Right atrium auricular region (tissue), 2 donors: ENCODE measurements at regions not wholly inside any gene's neighbourhood (a gene's known extent, or its start where the extent isn't known, plus 50 kb on each side); places are given as distances from the start of the nearest gene placed in this dataset.

ENCODE experiments used
- DNase-seq: peaks from one replicate; pipeline ENCODE4 v3.0.0-alpha.2; 2019; ENCODE audit warnings: low spot score
- H3K27ac ChIP-seq, 2 donors: fragments of 200-600 bp; sonication (generic); 1 replicate in 1 of 2; 2 replicates in 1 of 2; pipeline ENCODE4 v1.5.1; 2016 to 2019
- H3K27me3 ChIP-seq, 2 donors: fragments of 200-600 bp; sonication (generic); one replicate each; pipeline versions ENCODE4 v1.5.1 to v1.6.0; 2017 to 2019
- H3K36me3 ChIP-seq: fragments of 200-600 bp; sonication (generic); one replicate; pipeline ENCODE4 v1.5.1; 2016
- H3K4me1 ChIP-seq, 2 donors: fragments of 200-600 bp; sonication (generic); one replicate each; pipeline versions ENCODE4 v1.5.1 to v1.6.0; 2017 to 2019
- H3K4me3 ChIP-seq, 2 donors: fragments of 200-600 bp; sonication (generic); 1 replicate in 1 of 2; 2 replicates in 1 of 2; pipeline ENCODE4 v1.5.1; 2017 to 2019; ENCODE audit warnings: mild to moderate bottlenecking in 1 of 2, moderate library complexity in 1 of 2
- H3K9me3 ChIP-seq, 2 donors: fragments of 200-600 bp; sonication (generic); one replicate each; pipeline ENCODE4 v1.5.1; 2019
- CTCF ChIP-seq, 2 donors: fragments of 200-600 bp; sonication (generic); IDR thresholded peaks; one replicate each; pipeline ENCODE4 v1.5.1; 2019; ENCODE audit warnings: antibody characterized with exemption in 2 of 2

- H3K36me3 ChIP-seq, result no peaks in the 10 kb centered on the region
- no peak overlapping the region for H3K27ac ChIP-seq
- no peaks in the 10 kb centered on the region for H3K4me1 ChIP-seq
- no peak for DNase-seq
- no peaks in the 10 kb centered on the region for H3K27me3 ChIP-seq
- H3K9me3 ChIP-seq, result peaks cover 0 to 18% of the 10 kb centered on the region in 2 donors
- no peak for TF ChIP-seq CTCF (IDR thresholded peaks at IDR 0.05)
- no peak overlapping the region for H3K4me3 ChIP-seq
Observed at GRCh38 chr2:239854596-239854995, 170.5 kb downstream of the NDUFA10 start.

GRCh38 chr2:239853706-239854327, 171.3 kb downstream of the NDUFA10 start:
- Histone ChIP-seq H3K36me3 (no peaks in the 10 kb centered on the region), H3K27ac (no peak overlapping the region), H3K27me3 (no peaks in the 10 kb centered on the region), H3K4me3 (no peak overlapping the region), H3K4me1 (no peaks in the 10 kb centered on the region), H3K9me3 (peaks cover 0 to 19% of the 10 kb centered on the region in 2 donors)
- TF ChIP-seq CTCF (IDR thresholded peaks at IDR 0.05), result no peak
- DNase-seq, result no peak

GRCh38 chr2:239853121-239853520, 172.0 kb downstream of the NDUFA10 start:
- peak; percentile 28 for DNase-seq
- peaks cover 0 to 19% of the 10 kb centered on the region in 2 donors for H3K9me3 ChIP-seq
- H3K27me3 ChIP-seq, result no peaks in the 10 kb centered on the region

GRCh38 chr2:239852272-239852671, 172.9 kb downstream of the NDUFA10 start:
- no peak for TF ChIP-seq CTCF (IDR thresholded peaks at IDR 0.05)
- Histone ChIP-seq H3K9me3 (peaks cover 0 to 19% of the 10 kb centered on the region in 2 donors), H3K4me1 (no peaks in the 10 kb centered on the region), H3K36me3 (no peaks in the 10 kb centered on the region), H3K27ac (no peak overlapping the region), H3K4me3 (no peak overlapping the region), H3K27me3 (no peaks in the 10 kb centered on the region)
- DNase-seq, result peak; percentile 55

More at GRCh38 chr2:239853121-239853520, 172.0 kb downstream of the NDUFA10 start:
- no peak for TF ChIP-seq CTCF (IDR thresholded peaks at IDR 0.05)
- Histone ChIP-seq H3K4me1 (no peaks in the 10 kb centered on the region), H3K27ac (no peak overlapping the region), H3K36me3 (no peaks in the 10 kb centered on the region), H3K4me3 (no peak overlapping the region)

- TF ChIP-seq CTCF (IDR thresholded peaks at IDR 0.05), result no peak
- no peak for DNase-seq
- H3K27ac ChIP-seq, result no peak overlapping the region
- no peaks in the 10 kb centered on the region for H3K27me3 ChIP-seq
- no peaks in the 10 kb centered on the region for H3K4me1 ChIP-seq
- H3K4me3 ChIP-seq, result no peak overlapping the region
- H3K9me3 ChIP-seq, result peaks cover 0 to 26% of the 10 kb centered on the region in 2 donors
- no peaks in the 10 kb centered on the region for H3K36me3 ChIP-seq
Observed at GRCh38 chr2:239846789-239847676, 178.1 kb downstream of the NDUFA10 start.
